GM12892 (cell line): ENCODE measurements at regions not wholly inside any gene's neighbourhood (a gene's known extent, or its start where the extent isn't known, plus 50 kb on each side); places are given as distances from the start of the nearest gene placed in this dataset.

Experiments
- POLR2A ChIP-seq: IDR thresholded peaks from 2 replicates; pipeline ENCODE4 v1.6.1; 2011; ENCODE audit warnings: low read depth, low read length, control low read depth
- POLR2AphosphoS5 ChIP-seq: IDR thresholded peaks from 2 replicates; pipeline ENCODE4 v1.6.1; 2011; ENCODE audit warnings: low read depth, low read length, control low read depth
- TAF1 ChIP-seq: IDR thresholded peaks from 2 replicates; pipeline ENCODE4 v1.6.1; 2011; ENCODE audit warnings: low read depth, mild to moderate bottlenecking, control low read depth, low read length, borderline replicate concordance

GRCh38 chr18:2150566-2150965, 420.7 kb downstream of the METTL4 start:
- no peak for TF ChIP-seq POLR2A
- TF ChIP-seq POLR2AphosphoS5: no peak
- TF ChIP-seq TAF1: no peak
